ENCODE measurements at regions not wholly inside any gene's neighbourhood (a gene's known extent, or its start where the extent isn't known, plus 50 kb on each side); places are given as distances from the start of the nearest gene placed in this dataset.

DNA sequence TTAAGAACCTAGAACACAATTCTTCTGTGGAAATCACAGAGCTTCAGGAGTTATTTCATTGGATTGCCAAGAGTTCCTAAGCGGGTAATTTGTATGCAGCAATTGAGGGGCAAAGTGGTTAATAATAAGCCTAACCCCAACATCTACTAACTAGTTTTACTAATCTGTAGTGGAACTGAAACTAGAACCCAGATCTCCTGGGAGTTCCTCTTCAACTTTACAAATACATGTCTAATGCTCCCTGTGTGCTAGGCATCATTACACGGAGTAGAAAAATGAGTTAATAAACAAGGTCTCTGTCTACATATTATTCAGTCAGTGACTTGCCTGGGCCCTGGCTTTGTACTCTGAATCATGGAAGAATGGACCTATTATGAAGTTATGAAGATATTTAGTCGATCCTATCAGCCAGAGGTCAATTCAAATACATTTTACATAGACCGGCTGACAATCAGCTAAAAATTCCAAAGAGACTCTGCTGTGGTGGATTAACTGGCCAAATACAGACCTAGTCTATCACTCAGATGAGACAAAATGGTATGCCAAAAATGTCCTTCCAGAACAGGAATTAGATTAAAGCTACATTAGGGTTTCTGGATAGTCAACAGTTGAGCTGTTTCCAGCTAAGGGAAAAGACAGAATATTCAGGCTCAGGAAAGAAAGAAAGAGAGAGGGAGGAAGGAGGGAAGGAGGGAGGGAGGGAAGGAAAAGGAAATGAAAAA lies 326.0 kb downstream of the FBXW7 start:
- Histone ChIP-seq H3K27me3 (replicated peaks; ENCODE audit: insufficient read depth, low read length) (no peaks in the 10 kb centered on the region), H3K27ac (ENCODE audit: low read length) (no peak overlapping the region), H3F3A (ENCODE audit: insufficient read depth, low read length) (no peaks in the 10 kb centered on the region), H3K4me1 (ENCODE audit: low read length) (no peaks in the 10 kb centered on the region), H4K20me1 (ENCODE audit: insufficient read depth, low read length) (no peaks in the 10 kb centered on the region), H3K9ac (ENCODE audit: low read length) (no peak overlapping the region), H2AFZ (ENCODE audit: low read length) (no peak overlapping the region), H3K9me2 (replicated peaks; ENCODE audit: insufficient read depth, low read length) (no peaks in the 10 kb centered on the region), H3K36me3 (replicated peaks; ENCODE audit: insufficient read depth, low read length) (no peaks in the 10 kb centered on the region), H3K9me3 (replicated peaks; ENCODE audit: insufficient read depth, low read length) (no peaks in the 10 kb centered on the region), H3K4me3 (ENCODE audit: low read length) (no peak overlapping the region), H3K4me2 (ENCODE audit: low read depth, low read length) (no peak overlapping the region), H3K79me2 (ENCODE audit: low read length) (no peaks in the 10 kb centered on the region)
- no peak for DNase-seq
- TF ChIP-seq, protein P1, sequence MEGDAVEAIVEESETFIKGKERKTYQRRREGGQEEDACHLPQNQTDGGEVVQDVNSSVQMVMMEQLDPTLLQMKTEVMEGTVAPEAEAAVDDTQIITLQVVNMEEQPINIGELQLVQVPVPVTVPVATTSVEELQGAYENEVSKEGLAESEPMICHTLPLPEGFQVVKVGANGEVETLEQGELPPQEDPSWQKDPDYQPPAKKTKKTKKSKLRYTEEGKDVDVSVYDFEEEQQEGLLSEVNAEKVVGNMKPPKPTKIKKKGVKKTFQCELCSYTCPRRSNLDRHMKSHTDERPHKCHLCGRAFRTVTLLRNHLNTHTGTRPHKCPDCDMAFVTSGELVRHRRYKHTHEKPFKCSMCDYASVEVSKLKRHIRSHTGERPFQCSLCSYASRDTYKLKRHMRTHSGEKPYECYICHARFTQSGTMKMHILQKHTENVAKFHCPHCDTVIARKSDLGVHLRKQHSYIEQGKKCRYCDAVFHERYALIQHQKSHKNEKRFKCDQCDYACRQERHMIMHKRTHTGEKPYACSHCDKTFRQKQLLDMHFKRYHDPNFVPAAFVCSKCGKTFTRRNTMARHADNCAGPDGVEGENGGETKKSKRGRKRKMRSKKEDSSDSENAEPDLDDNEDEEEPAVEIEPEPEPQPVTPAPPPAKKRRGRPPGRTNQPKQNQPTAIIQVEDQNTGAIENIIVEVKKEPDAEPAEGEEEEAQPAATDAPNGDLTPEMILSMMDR (IDR thresholded peaks at IDR 0.05; ENCODE audit: low read length): no peak
- no peak for TF ChIP-seq EZH2 (optimal IDR thresholded peaks at IDR 0.05; ENCODE audit: low read depth, low read length)
- no peak for TF ChIP-seq EZH2phosphoT487 (IDR thresholded peaks at IDR 0.05; ENCODE audit: low read length)

DNA sequence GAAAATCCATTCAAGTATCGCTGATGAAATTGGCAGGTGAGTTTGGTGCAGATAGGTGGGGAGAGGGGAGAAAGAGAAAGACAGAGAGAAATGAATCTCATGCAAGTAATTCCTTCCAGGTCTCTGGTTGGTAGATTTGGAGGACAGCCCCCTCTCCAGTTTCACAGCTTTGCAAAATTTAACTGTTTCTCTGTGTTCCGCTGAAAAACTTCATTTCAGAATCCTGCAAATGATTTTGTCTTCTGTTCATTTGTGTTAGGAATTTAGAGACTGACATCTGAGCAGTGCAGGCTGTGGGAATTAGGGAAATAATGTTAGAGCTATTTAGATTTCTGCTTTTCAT lies 328.5 kb downstream of the FBXW7 start:
- H3K9me2 ChIP-seq (replicated peaks; ENCODE audit: insufficient read depth, low read length): no peaks in the 10 kb centered on the region
- H3K4me2 ChIP-seq (ENCODE audit: low read depth, low read length): no peak overlapping the region
- no peak overlapping the region for H2AFZ ChIP-seq (ENCODE audit: low read length)
- no peak overlapping the region for H3K4me3 ChIP-seq (ENCODE audit: low read length)
- H3K36me3 ChIP-seq (replicated peaks; ENCODE audit: insufficient read depth, low read length): no peaks in the 10 kb centered on the region
- H3K9ac ChIP-seq (ENCODE audit: low read length): no peak overlapping the region
- H3K79me2 ChIP-seq (ENCODE audit: low read length): no peaks in the 10 kb centered on the region
- no peak for TF ChIP-seq EZH2 (optimal IDR thresholded peaks at IDR 0.05; ENCODE audit: low read depth, low read length)
- TF ChIP-seq, protein P1 (IDR thresholded peaks at IDR 0.05; ENCODE audit: low read length): no peak
- TF ChIP-seq EZH2phosphoT487 (IDR thresholded peaks at IDR 0.05; ENCODE audit: low read length): no peak
- H4K20me1 ChIP-seq (ENCODE audit: insufficient read depth, low read length): no peaks in the 10 kb centered on the region
- no peaks in the 10 kb centered on the region for H3K9me3 ChIP-seq (replicated peaks; ENCODE audit: insufficient read depth, low read length)
- no peaks in the 10 kb centered on the region for H3F3A ChIP-seq (ENCODE audit: insufficient read depth, low read length)
- no peaks in the 10 kb centered on the region for H3K4me1 ChIP-seq (ENCODE audit: low read length)
- no peak for DNase-seq
- H3K27ac ChIP-seq (ENCODE audit: low read length): no peak overlapping the region
- no peaks in the 10 kb centered on the region for H3K27me3 ChIP-seq (replicated peaks; ENCODE audit: insufficient read depth, low read length)

DNA sequence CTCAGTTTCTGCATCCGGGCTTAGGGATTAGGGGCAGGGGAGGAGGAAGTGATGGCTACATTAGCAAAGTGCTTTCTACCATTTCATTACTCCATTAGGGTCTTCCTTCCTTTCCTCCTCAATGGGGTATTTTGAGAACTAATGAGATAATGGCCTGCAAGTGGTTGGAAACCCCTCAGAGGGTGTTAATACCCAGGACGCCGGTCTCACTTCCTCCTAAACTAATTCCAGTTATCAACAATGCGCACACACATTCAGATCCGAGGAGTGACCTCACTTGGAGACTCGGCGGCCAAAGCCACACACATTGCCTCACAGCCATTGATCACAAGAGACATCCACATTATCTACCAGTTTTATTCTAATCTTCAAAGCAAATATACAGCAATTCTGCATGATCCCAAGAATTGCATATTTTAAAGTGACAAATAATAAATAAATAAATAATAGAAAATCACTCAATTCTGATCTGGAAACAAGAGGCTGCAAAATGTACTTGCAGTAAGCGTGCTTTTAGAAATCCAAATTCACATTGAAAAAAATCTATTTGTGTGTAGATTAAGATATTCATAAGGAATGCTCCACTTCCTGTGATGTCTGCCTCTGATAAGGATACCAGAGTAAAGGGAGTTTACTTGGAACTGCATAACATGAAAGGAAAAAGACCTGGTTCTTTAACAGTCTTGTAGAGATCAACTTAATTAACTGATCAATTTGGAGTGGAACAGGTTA lies 329.1 kb downstream of the FBXW7 start:
- H4K20me1 ChIP-seq (ENCODE audit: insufficient read depth, low read length): no peaks in the 10 kb centered on the region
- no peaks in the 10 kb centered on the region for H3K36me3 ChIP-seq (replicated peaks; ENCODE audit: insufficient read depth, low read length)
- H3K9me3 ChIP-seq (replicated peaks; ENCODE audit: insufficient read depth, low read length): no peaks in the 10 kb centered on the region
- H3K4me3 ChIP-seq (ENCODE audit: low read length): no peak overlapping the region
- no peaks in the 10 kb centered on the region for H3K9me2 ChIP-seq (replicated peaks; ENCODE audit: insufficient read depth, low read length)
- H3K27me3 ChIP-seq (replicated peaks; ENCODE audit: insufficient read depth, low read length): no peaks in the 10 kb centered on the region
- H3K9ac ChIP-seq (ENCODE audit: low read length): no peak overlapping the region
- no peaks in the 10 kb centered on the region for H3K4me1 ChIP-seq (ENCODE audit: low read length)
- no peak for DNase-seq
- no peaks in the 10 kb centered on the region for H3F3A ChIP-seq (ENCODE audit: insufficient read depth, low read length)
- H2AFZ ChIP-seq (ENCODE audit: low read length): no peak overlapping the region
- no peak overlapping the region for H3K27ac ChIP-seq (ENCODE audit: low read length)
- TF ChIP-seq EZH2phosphoT487 (IDR thresholded peaks at IDR 0.05; ENCODE audit: low read length) (no peak), EZH2 (optimal IDR thresholded peaks at IDR 0.05; ENCODE audit: low read depth, low read length) (no peak)
- TF ChIP-seq, protein P1 (IDR thresholded peaks at IDR 0.05; ENCODE audit: low read length): no peak
- H3K4me2 ChIP-seq (ENCODE audit: low read depth, low read length): no peak overlapping the region
- no peaks in the 10 kb centered on the region for H3K79me2 ChIP-seq (ENCODE audit: low read length)
